ENCODE measurements at regions not wholly inside any gene's neighbourhood (a gene's known extent, or its start where the extent isn't known, plus 50 kb on each side); places are given as distances from the start of the nearest gene placed in this dataset.

GRCh38 chr7:52876402-52876801 is 159.0 kb upstream of the POM121L12 start:
- intact Hi-C loops (cut with DNase I, micrococcal nuclease): no loop called here
- ATAC-seq (ENCODE audit: poor library complexity) (no peak), DNase-seq (no peak)
- H3K4me3 ChIP-seq (ENCODE audit: low read length): no peak overlapping the region
- H3K27me3 ChIP-seq (ENCODE audit: control insufficient read depth in 1 of 2, insufficient read depth in 2 of 2, low read length in 2 of 2): no peaks in the 10 kb centered on the region
- Mint-ChIP-seq H3K27me3 (no peaks in the 10 kb centered on the region), H3K4me3 (no peak overlapping the region), H3K4me1 (ENCODE audit: low read depth) (no peaks in the 10 kb centered on the region), H3K9me3 (peaks cover 17% of the 10 kb centered on the region), H3K36me3 (ENCODE audit: low read depth) (no peaks in the 10 kb centered on the region), H3K27ac (no peak overlapping the region)
- CTCF ChIA-PET: no interaction called here
- H3K27ac ChIP-seq (ENCODE audit: low read depth in 1 of 2, low read length in 2 of 2): no peak overlapping the region
- no peaks in the 10 kb centered on the region for H3K36me3 ChIP-seq (ENCODE audit: insufficient read depth, low read length)
- TF ChIP-seq, protein P1, sequence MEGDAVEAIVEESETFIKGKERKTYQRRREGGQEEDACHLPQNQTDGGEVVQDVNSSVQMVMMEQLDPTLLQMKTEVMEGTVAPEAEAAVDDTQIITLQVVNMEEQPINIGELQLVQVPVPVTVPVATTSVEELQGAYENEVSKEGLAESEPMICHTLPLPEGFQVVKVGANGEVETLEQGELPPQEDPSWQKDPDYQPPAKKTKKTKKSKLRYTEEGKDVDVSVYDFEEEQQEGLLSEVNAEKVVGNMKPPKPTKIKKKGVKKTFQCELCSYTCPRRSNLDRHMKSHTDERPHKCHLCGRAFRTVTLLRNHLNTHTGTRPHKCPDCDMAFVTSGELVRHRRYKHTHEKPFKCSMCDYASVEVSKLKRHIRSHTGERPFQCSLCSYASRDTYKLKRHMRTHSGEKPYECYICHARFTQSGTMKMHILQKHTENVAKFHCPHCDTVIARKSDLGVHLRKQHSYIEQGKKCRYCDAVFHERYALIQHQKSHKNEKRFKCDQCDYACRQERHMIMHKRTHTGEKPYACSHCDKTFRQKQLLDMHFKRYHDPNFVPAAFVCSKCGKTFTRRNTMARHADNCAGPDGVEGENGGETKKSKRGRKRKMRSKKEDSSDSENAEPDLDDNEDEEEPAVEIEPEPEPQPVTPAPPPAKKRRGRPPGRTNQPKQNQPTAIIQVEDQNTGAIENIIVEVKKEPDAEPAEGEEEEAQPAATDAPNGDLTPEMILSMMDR (IDR thresholded peaks at IDR 0.05): no peak
- no peaks in the 10 kb centered on the region for H3K4me1 ChIP-seq (ENCODE audit: insufficient read depth, low read length)
- peaks cover 0 to 8% of the 10 kb centered on the region in 2 experiments for H3K9me3 ChIP-seq (ENCODE audit: control insufficient read depth in 1 of 2, insufficient read depth in 1 of 2, low read length in 2 of 2)
- POLR2A ChIA-PET: no interaction called here

- no peak overlapping the region for H3K4me3 Mint-ChIP-seq
- intact Hi-C loops (cut with DNase I, micrococcal nuclease): no loop called here
- no peak overlapping the region for H3K27ac Mint-ChIP-seq
- H3K4me1 Mint-ChIP-seq (ENCODE audit: low read depth): no peaks in the 10 kb centered on the region
- Histone ChIP-seq H3K9me3 (ENCODE audit: control insufficient read depth in 1 of 2, insufficient read depth in 1 of 2, low read length in 2 of 2) (peaks cover 9 to 10% of the 10 kb centered on the region in 2 experiments), H3K36me3 (ENCODE audit: insufficient read depth, low read length) (no peaks in the 10 kb centered on the region), H3K27ac (ENCODE audit: low read depth in 1 of 2, low read length in 2 of 2) (no peak overlapping the region), H3K4me3 (ENCODE audit: low read length) (no peak overlapping the region), H3K27me3 (ENCODE audit: control insufficient read depth in 1 of 2, insufficient read depth in 2 of 2, low read length in 2 of 2) (no peaks in the 10 kb centered on the region), H3K4me1 (ENCODE audit: insufficient read depth, low read length) (no peaks in the 10 kb centered on the region)
- H3K36me3 Mint-ChIP-seq (ENCODE audit: low read depth): no peaks in the 10 kb centered on the region
- ChIA-PET POLR2A (no interaction called here), CTCF (no interaction called here)
- DNase-seq: no peak
- H3K9me3 Mint-ChIP-seq: peaks cover 15% of the 10 kb centered on the region
- TF ChIP-seq, protein P1 (IDR thresholded peaks at IDR 0.05): no peak
- no peaks in the 10 kb centered on the region for H3K27me3 Mint-ChIP-seq
- no peak for ATAC-seq (ENCODE audit: poor library complexity)
Measured at GRCh38 chr7:52863652-52864051, 171.8 kb upstream of the POM121L12 start.

DNA sequence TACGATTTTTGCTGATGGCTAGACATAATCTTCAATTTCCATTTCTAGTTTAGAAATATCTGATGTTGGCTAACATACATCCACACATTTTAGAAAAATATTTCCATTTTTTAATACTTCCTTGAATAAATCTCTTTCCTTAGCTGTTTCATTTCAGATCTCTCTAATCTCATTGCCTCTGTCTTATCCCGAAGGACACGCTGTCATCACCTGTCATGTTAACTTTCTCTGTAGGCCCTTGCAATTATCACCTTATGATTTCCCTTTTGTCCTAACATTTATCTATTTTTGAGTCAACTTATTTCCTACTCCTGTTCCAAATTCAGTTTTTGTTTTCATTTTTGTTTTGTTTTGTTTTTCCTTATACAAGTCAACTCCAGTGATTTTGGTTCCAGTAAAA is 173.1 kb upstream of the POM121L12 start:
- H3K4me1 ChIP-seq (ENCODE audit: insufficient read depth, low read length): no peaks in the 10 kb centered on the region
- DNase-seq (no peak), ATAC-seq (ENCODE audit: poor library complexity) (no peak)
- Mint-ChIP-seq H3K36me3 (ENCODE audit: low read depth) (no peaks in the 10 kb centered on the region), H3K4me1 (ENCODE audit: low read depth) (no peaks in the 10 kb centered on the region), H3K9me3 (peaks cover 12% of the 10 kb centered on the region), H3K27ac (no peak overlapping the region), H3K4me3 (no peak overlapping the region), H3K27me3 (no peaks in the 10 kb centered on the region)
- peaks cover 10 to 11% of the 10 kb centered on the region in 2 experiments for H3K9me3 ChIP-seq (ENCODE audit: control insufficient read depth in 1 of 2, insufficient read depth in 1 of 2, low read length in 2 of 2)
- H3K27ac ChIP-seq (ENCODE audit: low read depth in 1 of 2, low read length in 2 of 2): no peak overlapping the region
- no peak overlapping the region for H3K4me3 ChIP-seq (ENCODE audit: low read length)
- TF ChIP-seq, protein P1 (IDR thresholded peaks at IDR 0.05): no peak
- CTCF ChIA-PET: no interaction called here
- POLR2A ChIA-PET: no interaction called here
- H3K36me3 ChIP-seq (ENCODE audit: insufficient read depth, low read length): no peaks in the 10 kb centered on the region
- H3K27me3 ChIP-seq (ENCODE audit: control insufficient read depth in 1 of 2, insufficient read depth in 2 of 2, low read length in 2 of 2): no peaks in the 10 kb centered on the region
- intact Hi-C loops (cut with DNase I, micrococcal nuclease): no loop called here

Data from CD4-positive, alpha-beta T cell (primary cell).